SHP77 treated with DMSO at 0.1 percent for 48 hours (cell line): ENCODE measurements at regions not wholly inside any gene's neighbourhood (a gene's known extent, or its start where the extent isn't known, plus 50 kb on each side); places are given as distances from the start of the nearest gene placed in this dataset.

ENCODE experiments used
- DNase-seq: peaks from one replicate; lab custom pipeline; 2025; lab: John Stamatoyannopoulos, UW

GRCh38 chr6:6891125-6891721 is 216.5 kb upstream of the RREB1 start:
- no peak for DNase-seq

- DNase-seq = no peak
Measured at GRCh38 chr6:6891949-6892461, 215.8 kb upstream of the RREB1 start.

GRCh38 chr6:6892744-6893583 is 214.8 kb upstream of the RREB1 start:
- no peak for DNase-seq

GRCh38 chr6:6893701-6894100 is 214.1 kb upstream of the RREB1 start:
- no peak for DNase-seq

- DNase-seq = no peak
Measured at GRCh38 chr6:6895929-6896328, 211.8 kb upstream of the RREB1 start.

- DNase-seq = no peak
Measured at GRCh38 chr6:6897140-6897539, 210.6 kb upstream of the RREB1 start.

GRCh38 chr6:6900569-6901204 is 207.1 kb upstream of the RREB1 start:
- no peak for DNase-seq

GRCh38 chr6:6901205-6901719 is 206.5 kb upstream of the RREB1 start:
- no peak for DNase-seq

GRCh38 chr6:6901945-6902344 is 205.8 kb upstream of the RREB1 start:
- DNase-seq = no peak

GRCh38 chr6:6905961-6906518 is 201.7 kb upstream of the RREB1 start:
- no peak for DNase-seq

GRCh38 chr6:6906570-6907213 is 201.1 kb upstream of the RREB1 start:
- DNase-seq = no peak

GRCh38 chr6:6907286-6907685 is 200.5 kb upstream of the RREB1 start:
- no peak for DNase-seq

- no peak for DNase-seq
Measured at GRCh38 chr6:6908121-6908520, 199.6 kb upstream of the RREB1 start.

GRCh38 chr6:6909111-6909510 is 198.7 kb upstream of the RREB1 start:
- DNase-seq = no peak

- DNase-seq = no peak
Measured at GRCh38 chr6:6910734-6911295, 196.9 kb upstream of the RREB1 start.

- DNase-seq = no peak
Measured at GRCh38 chr6:6911391-6911790, 196.4 kb upstream of the RREB1 start.

GRCh38 chr6:6912817-6913744 is 194.7 kb upstream of the RREB1 start:
- DNase-seq = no peak

GRCh38 chr6:6915219-6915618 is 192.5 kb upstream of the RREB1 start:
- DNase-seq = no peak

- no peak for DNase-seq
Measured at GRCh38 chr6:6915813-6916547, 191.8 kb upstream of the RREB1 start.

GRCh38 chr6:6916598-6916997 is 191.2 kb upstream of the RREB1 start:
- DNase-seq = no peak
